Natural killer cell treated with Interleukin-12 subunit alpha and Interleukin-12 subunit beta and Interleukin-15 and Interleukin-18, amount 100 ng/mL, for 72 hours (primary cell): ENCODE measurements at regions not wholly inside any gene's neighbourhood (a gene's known extent, or its start where the extent isn't known, plus 50 kb on each side); places are given as distances from the start of the nearest gene placed in this dataset.

Source experiments
- ATAC-seq, 2 donors: fragments of 150-1000 bp; cut with Tn5 transposase in 1 of 2; sonication (Bioruptor Pico), chemical (Tn5 transposase) in 1 of 2; 2 replicates each; pipeline ENCODE4 v1.10.0; 2021
- DNase-seq: peaks from one replicate; pipeline ENCODE4 v3.0.0; 2022; ENCODE audit warnings: low spot score
- H3K27ac Mint-ChIP-seq, 2 donors: 1 replicate in 1 of 2; 2 replicates in 1 of 2; pipeline ENCODE4 v1.8.0; 2022; ENCODE audit warnings: mixed read lengths in 2 of 2, mild to moderate bottlenecking in 1 of 2, moderate library complexity in 1 of 2
- H3K27me3 Mint-ChIP-seq, 2 donors: 1 replicate in 1 of 2; 2 replicates in 1 of 2; pipeline ENCODE4 v1.8.0; 2022; ENCODE audit warnings: mixed read lengths in 2 of 2
- H3K36me3 Mint-ChIP-seq: one replicate; pipeline ENCODE4 v1.8.0; 2022; ENCODE audit warnings: mixed read lengths
- H3K4me1 Mint-ChIP-seq, 2 donors: 1 replicate in 1 of 2; 2 replicates in 1 of 2; pipeline ENCODE4 v1.8.0; 2022; ENCODE audit warnings: low read depth in 2 of 2, mixed read lengths in 2 of 2, mild to moderate bottlenecking in 1 of 2
- H3K4me3 Mint-ChIP-seq: one replicate; pipeline ENCODE4 v1.8.0; 2022; ENCODE audit warnings: mixed read lengths
- H3K9me3 Mint-ChIP-seq: 2 replicates; pipeline ENCODE4 v1.8.0; 2022; ENCODE audit warnings: mixed read lengths

- Mint-ChIP-seq H3K36me3 (peaks cover 11% of the 10 kb centered on the region), H3K27me3 (no peaks in the 10 kb centered on the region), H3K27ac (no peak overlapping the region), H3K4me3 (no peak overlapping the region), H3K9me3 (peaks cover 6% of the 10 kb centered on the region), H3K4me1 (no peaks in the 10 kb centered on the region)
- no peak for DNase-seq
- no peak for ATAC-seq
Observed at GRCh38 chr5:107165296-107165695, 505.4 kb downstream of the EFNA5 start.

- Mint-ChIP-seq H3K9me3 (peaks cover 11% of the 10 kb centered on the region), H3K4me1 (no peaks in the 10 kb centered on the region), H3K27ac (no peak overlapping the region), H3K36me3 (peaks cover 7% of the 10 kb centered on the region), H3K4me3 (no peak overlapping the region), H3K27me3 (peaks cover 11 to 15% of the 10 kb centered on the region in 2 donors)
- no peak for DNase-seq
- no peak for ATAC-seq
Observed at GRCh38 chr5:107157809-107158208, 512.9 kb downstream of the EFNA5 start.

GRCh38 chr5:107155707-107156106, 515.0 kb downstream of the EFNA5 start:
- DNase-seq (no peak), ATAC-seq (no peak)
- H3K27me3 Mint-ChIP-seq: peaks cover 15 to 16% of the 10 kb centered on the region in 2 donors
- no peaks in the 10 kb centered on the region for H3K4me1 Mint-ChIP-seq
- H3K27ac Mint-ChIP-seq: no peak overlapping the region
- H3K4me3 Mint-ChIP-seq: no peak overlapping the region
- H3K9me3 Mint-ChIP-seq: peaks cover 10% of the 10 kb centered on the region
- H3K36me3 Mint-ChIP-seq: peaks cover 5% of the 10 kb centered on the region

- H3K27ac Mint-ChIP-seq: no peak overlapping the region
- ATAC-seq: no peak
- H3K4me3 Mint-ChIP-seq: no peak overlapping the region
- DNase-seq: no peak
- H3K27me3 Mint-ChIP-seq: peaks cover 15 to 16% of the 10 kb centered on the region in 2 donors
- H3K4me1 Mint-ChIP-seq: no peaks in the 10 kb centered on the region
- H3K36me3 Mint-ChIP-seq: no peaks in the 10 kb centered on the region
- H3K9me3 Mint-ChIP-seq: peaks cover 6% of the 10 kb centered on the region
Observed at GRCh38 chr5:107154593-107154992, 516.1 kb downstream of the EFNA5 start.

- H3K9me3 Mint-ChIP-seq: no peaks in the 10 kb centered on the region
- no peaks in the 10 kb centered on the region for H3K36me3 Mint-ChIP-seq
- no peak overlapping the region for H3K4me3 Mint-ChIP-seq
- ATAC-seq (no peak), DNase-seq (no peak)
- no peaks in the 10 kb centered on the region for H3K4me1 Mint-ChIP-seq
- H3K27me3 Mint-ChIP-seq: peaks cover 15 to 16% of the 10 kb centered on the region in 2 donors
- H3K27ac Mint-ChIP-seq: no peak overlapping the region
Observed at GRCh38 chr5:107153283-107153682, 517.5 kb downstream of the EFNA5 start.

GRCh38 chr5:107149243-107150005, 521.3 kb downstream of the EFNA5 start:
- peaks cover 16 to 20% of the 10 kb centered on the region in 2 donors for H3K27me3 Mint-ChIP-seq
- no peak for DNase-seq
- no peaks in the 10 kb centered on the region for H3K9me3 Mint-ChIP-seq
- H3K27ac Mint-ChIP-seq: no peak overlapping the region
- no peaks in the 10 kb centered on the region for H3K36me3 Mint-ChIP-seq
- H3K4me3 Mint-ChIP-seq: no peak overlapping the region
- no peaks in the 10 kb centered on the region for H3K4me1 Mint-ChIP-seq
- peak; percentile 53 to 64 for ATAC-seq

GRCh38 chr5:107147589-107147988, 523.1 kb downstream of the EFNA5 start:
- Mint-ChIP-seq H3K9me3 (no peaks in the 10 kb centered on the region), H3K27ac (no peak overlapping the region), H3K4me3 (no peak overlapping the region), H3K27me3 (peaks cover 24 to 29% of the 10 kb centered on the region in 2 donors), H3K36me3 (no peaks in the 10 kb centered on the region), H3K4me1 (no peaks in the 10 kb centered on the region)
- ATAC-seq: no peak
- no peak for DNase-seq

DNA sequence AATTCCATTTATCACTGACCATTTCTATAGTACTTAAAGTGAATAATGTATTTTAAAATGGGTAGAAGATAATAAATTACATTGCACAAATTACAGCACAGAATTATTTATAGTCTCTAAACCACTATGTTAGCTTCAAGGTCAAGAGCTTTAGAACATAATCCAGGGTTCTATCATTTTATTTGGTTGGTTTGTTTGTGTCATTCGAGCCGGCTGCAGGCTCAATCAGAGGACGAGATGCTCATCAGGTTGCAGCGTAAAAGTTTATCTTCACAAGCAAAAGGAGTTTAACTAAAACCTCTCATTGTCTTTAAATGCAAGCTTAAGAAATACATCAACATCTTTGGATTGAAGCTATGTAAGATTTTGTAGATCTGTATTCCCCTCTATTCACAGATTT, 523.8 kb downstream of the EFNA5 start:
- no peaks in the 10 kb centered on the region for H3K4me1 Mint-ChIP-seq
- no peaks in the 10 kb centered on the region for H3K9me3 Mint-ChIP-seq

GRCh38 chr5:107135391-107135790, 535.3 kb downstream of the EFNA5 start:
- Mint-ChIP-seq H3K4me1 (no peaks in the 10 kb centered on the region), H3K27ac (no peak overlapping the region), H3K9me3 (peaks cover 10% of the 10 kb centered on the region), H3K4me3 (no peak overlapping the region), H3K27me3 (peaks cover 13 to 18% of the 10 kb centered on the region in 2 donors), H3K36me3 (peaks cover 12% of the 10 kb centered on the region)
- ATAC-seq: no peak
- no peak for DNase-seq

More for the DNA sequence above, 523.8 kb downstream of the EFNA5 start:
- ATAC-seq (no peak), DNase-seq (no peak)
- H3K36me3 Mint-ChIP-seq: no peaks in the 10 kb centered on the region
- no peak overlapping the region for H3K4me3 Mint-ChIP-seq
- H3K27ac Mint-ChIP-seq: no peak overlapping the region
- H3K27me3 Mint-ChIP-seq: peaks cover 24 to 33% of the 10 kb centered on the region in 2 donors

GRCh38 chr5:107134931-107135330, 535.8 kb downstream of the EFNA5 start:
- H3K27me3 Mint-ChIP-seq: peaks cover 13% of the 10 kb centered on the region in 2 donors
- peaks cover 7% of the 10 kb centered on the region for H3K9me3 Mint-ChIP-seq
- DNase-seq (no peak), ATAC-seq (no peak)
- H3K27ac Mint-ChIP-seq: no peak overlapping the region
- peaks cover 8% of the 10 kb centered on the region for H3K36me3 Mint-ChIP-seq
- H3K4me1 Mint-ChIP-seq: no peaks in the 10 kb centered on the region
- H3K4me3 Mint-ChIP-seq: no peak overlapping the region

DNA sequence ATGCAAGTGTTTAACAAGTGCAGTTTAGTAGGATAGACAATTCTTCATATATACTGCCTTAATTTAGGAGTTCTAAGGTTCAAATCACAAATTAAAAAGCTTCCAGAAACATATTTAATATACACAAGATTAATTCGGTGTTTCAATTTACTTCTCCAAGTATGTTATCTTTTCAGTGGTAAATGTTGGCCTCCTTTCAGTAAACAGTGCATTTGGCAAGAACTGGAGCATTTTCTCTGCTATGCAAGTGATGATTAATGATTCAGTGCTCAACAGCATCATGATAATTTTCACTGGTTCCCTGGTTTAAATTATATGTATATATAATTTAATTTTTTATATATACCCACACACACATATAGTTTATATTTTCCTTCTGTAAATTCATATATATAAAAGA, 541.7 kb downstream of the EFNA5 start:
- Mint-ChIP-seq H3K36me3 (peaks cover 6% of the 10 kb centered on the region), H3K4me1 (no peaks in the 10 kb centered on the region), H3K27me3 (peaks cover 13% of the 10 kb centered on the region in 2 donors), H3K4me3 (no peak overlapping the region), H3K27ac (no peak overlapping the region), H3K9me3 (peaks cover 6% of the 10 kb centered on the region)
- DNase-seq (no peak), ATAC-seq (no peak)

DNA sequence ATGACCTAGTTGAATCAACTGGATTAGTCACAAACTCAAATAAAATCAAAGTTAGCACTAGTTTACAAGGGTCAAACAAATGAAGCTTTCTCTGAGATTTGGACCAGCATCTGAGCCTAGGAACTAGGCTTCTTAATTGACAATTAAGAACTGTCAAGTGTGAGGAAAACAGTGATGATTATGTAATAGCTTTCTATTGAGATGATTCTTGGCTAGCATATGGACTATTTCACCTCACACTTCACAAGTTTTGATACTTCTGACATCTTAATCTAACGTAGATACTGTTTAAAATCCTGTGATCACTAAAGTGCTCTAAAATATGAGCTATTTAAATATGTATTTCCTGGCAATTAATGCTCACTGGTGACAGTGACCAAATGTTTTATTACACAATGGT, 542.9 kb downstream of the EFNA5 start:
- Mint-ChIP-seq H3K27ac (no peak overlapping the region), H3K9me3 (peaks cover 6% of the 10 kb centered on the region)

GRCh38 chr5:107126341-107126740, 544.4 kb downstream of the EFNA5 start:
- H3K27me3 Mint-ChIP-seq: peaks cover 0 to 3% of the 10 kb centered on the region in 2 donors
- H3K36me3 Mint-ChIP-seq: no peaks in the 10 kb centered on the region
- H3K4me3 Mint-ChIP-seq: no peak overlapping the region
- no peaks in the 10 kb centered on the region for H3K9me3 Mint-ChIP-seq
- ATAC-seq: no peak
- H3K4me1 Mint-ChIP-seq: no peaks in the 10 kb centered on the region
- H3K27ac Mint-ChIP-seq: no peak overlapping the region
- no peak for DNase-seq

More for the DNA sequence above, 542.9 kb downstream of the EFNA5 start:
- H3K4me3 Mint-ChIP-seq: no peak overlapping the region
- no peaks in the 10 kb centered on the region for H3K4me1 Mint-ChIP-seq
- DNase-seq (no peak), ATAC-seq (no peak)
- H3K27me3 Mint-ChIP-seq: peaks cover 11% of the 10 kb centered on the region in 2 donors
- H3K36me3 Mint-ChIP-seq: peaks cover 6% of the 10 kb centered on the region

- Mint-ChIP-seq H3K4me1 (no peaks in the 10 kb centered on the region), H3K27me3 (peaks cover 0 to 3% of the 10 kb centered on the region in 2 donors), H3K36me3 (no peaks in the 10 kb centered on the region), H3K9me3 (no peaks in the 10 kb centered on the region), H3K4me3 (no peak overlapping the region), H3K27ac (no peak overlapping the region)
- ATAC-seq (no peak), DNase-seq (no peak)
Observed at GRCh38 chr5:107124376-107124775, 546.4 kb downstream of the EFNA5 start.

- no peak for ATAC-seq
- DNase-seq: no peak
- Mint-ChIP-seq H3K9me3 (no peaks in the 10 kb centered on the region), H3K27me3 (peaks cover 0 to 3% of the 10 kb centered on the region in 2 donors), H3K4me1 (no peaks in the 10 kb centered on the region), H3K27ac (no peak overlapping the region), H3K36me3 (no peaks in the 10 kb centered on the region), H3K4me3 (no peak overlapping the region)
Observed at GRCh38 chr5:107123014-107123413, 547.7 kb downstream of the EFNA5 start.
